Large intestine (tissue), 3 donors: ENCODE measurements at regions not wholly inside any gene's neighbourhood (a gene's known extent, or its start where the extent isn't known, plus 50 kb on each side); places are given as distances from the start of the nearest gene placed in this dataset.
A peak's percentile ranks its signal among the peaks of the same experiment; 100 is the strongest.
"Not testable (repeated sequence)": the region's sequence is repeated elsewhere in the genome, so short reads cannot be mapped to it uniquely, and the experiment has no call there.

Experiments used
- DNase-seq, 2 donors: peaks; one replicate each; pipeline versions ENCODE4 v3.0.0 to v3.0.0-alpha.2; 2013
- H3K27ac ChIP-seq: one replicate; pipeline ENCODE4 v1.5.1; 2013; ENCODE audit warnings: low read length
- H3K27me3 ChIP-seq: 2 replicates; pipeline ENCODE4 v1.6.1; 2013; ENCODE audit warnings: low read length; ENCODE audit not compliant: control insufficient read depth, insufficient read depth
- H3K36me3 ChIP-seq: 2 replicates; pipeline ENCODE4 v1.6.1; 2013; ENCODE audit warnings: low read length; ENCODE audit not compliant: control insufficient read depth, insufficient read depth
- H3K4me1 ChIP-seq: one replicate; pipeline ENCODE4 v1.6.1; 2013; ENCODE audit warnings: low read length; ENCODE audit not compliant: control insufficient read depth, insufficient read depth
- H3K4me3 ChIP-seq: one replicate; pipeline ENCODE4 v1.5.1; 2013; ENCODE audit warnings: low read length
- H3K9me3 ChIP-seq: one replicate; pipeline ENCODE4 v1.6.1; 2013; ENCODE audit warnings: mild to moderate bottlenecking, low read depth, low read length, moderate library complexity; ENCODE audit not compliant: control insufficient read depth
- WGBS: methylation state at CpG from one replicate; pipeline ENCODE4 v1.1.5; 2013; ENCODE audit warnings: low lambda C conversion rate; ENCODE audit not compliant: insufficient coverage; 5-methylcytosine and 5-hydroxymethylcytosine counted together

DNA sequence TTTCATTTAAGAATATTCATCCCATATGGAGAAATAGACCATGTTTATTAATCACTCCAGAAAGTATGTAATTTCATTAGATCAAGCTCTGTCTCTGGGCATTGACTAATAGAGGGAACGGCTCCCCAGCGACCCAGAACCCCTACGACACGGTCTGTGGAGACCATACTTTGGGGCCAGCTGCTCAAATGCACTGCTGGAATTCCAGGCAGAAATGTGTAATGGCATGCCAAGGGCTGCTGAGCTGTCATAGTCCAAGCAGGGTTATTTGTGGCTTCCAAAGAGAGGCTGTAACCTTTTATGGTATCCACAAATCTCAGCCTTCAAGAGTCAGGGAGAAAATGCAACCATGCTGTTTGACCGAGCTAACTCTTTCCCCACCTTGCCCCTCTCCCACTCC is 755.8 kb downstream of the DHX35 start:
- Histone ChIP-seq H3K36me3 (no peaks in the 10 kb centered on the region), H3K4me1 (no peaks in the 10 kb centered on the region), H3K4me3 (no peak overlapping the region), H3K27ac (no peak overlapping the region), H3K27me3 (no peaks in the 10 kb centered on the region), H3K9me3 (no peaks in the 10 kb centered on the region)
- no CpG with 5 or more reads among the region's 5 CpGs for WGBS
- DNase-seq: no peak

DNA sequence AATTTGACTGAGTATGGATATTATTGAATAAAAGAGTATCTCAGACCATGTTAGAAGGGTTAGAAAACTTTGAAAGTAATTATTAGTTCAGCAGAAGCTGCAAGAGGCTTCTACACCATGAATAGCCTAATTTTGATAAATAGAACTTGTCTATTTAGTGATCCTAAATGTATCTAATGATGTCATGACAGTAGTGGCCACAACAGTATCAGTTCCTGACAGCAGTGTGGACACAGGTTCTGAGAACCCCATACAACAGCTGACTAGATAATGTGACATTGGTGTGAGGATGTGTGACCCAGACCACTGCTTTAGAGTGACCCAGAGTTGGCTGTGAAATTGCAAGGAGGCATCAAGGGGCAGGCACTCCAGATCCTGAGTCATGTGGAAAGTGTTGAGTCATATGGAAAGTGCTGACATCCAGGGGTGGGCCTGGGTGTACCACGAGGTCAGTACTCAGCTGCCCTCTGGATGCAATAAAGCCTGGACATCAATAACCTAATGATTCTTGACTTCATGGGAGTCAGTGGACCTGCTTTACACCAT is 754.7 kb downstream of the DHX35 start:
- Histone ChIP-seq H3K27ac (no peak overlapping the region), H3K36me3 (no peaks in the 10 kb centered on the region), H3K9me3 (no peaks in the 10 kb centered on the region), H3K4me1 (no peaks in the 10 kb centered on the region), H3K27me3 (no peaks in the 10 kb centered on the region), H3K4me3 (no peak overlapping the region)
- no peak for DNase-seq
- WGBS: no CpG with 5 or more reads among the region's 1 CpG

GRCh38 chr20:39713076-39713840 is 751.1 kb downstream of the DHX35 start:
- Histone ChIP-seq H3K27ac (no peak overlapping the region), H3K4me3 (no peak overlapping the region), H3K27me3 (no peaks in the 10 kb centered on the region), H3K4me1 (no peaks in the 10 kb centered on the region), H3K36me3 (no peaks in the 10 kb centered on the region), H3K9me3 (no peaks in the 10 kb centered on the region)
- DNase-seq: no peak
- no CpG with 5 or more reads among the region's 4 CpGs for WGBS

DNA sequence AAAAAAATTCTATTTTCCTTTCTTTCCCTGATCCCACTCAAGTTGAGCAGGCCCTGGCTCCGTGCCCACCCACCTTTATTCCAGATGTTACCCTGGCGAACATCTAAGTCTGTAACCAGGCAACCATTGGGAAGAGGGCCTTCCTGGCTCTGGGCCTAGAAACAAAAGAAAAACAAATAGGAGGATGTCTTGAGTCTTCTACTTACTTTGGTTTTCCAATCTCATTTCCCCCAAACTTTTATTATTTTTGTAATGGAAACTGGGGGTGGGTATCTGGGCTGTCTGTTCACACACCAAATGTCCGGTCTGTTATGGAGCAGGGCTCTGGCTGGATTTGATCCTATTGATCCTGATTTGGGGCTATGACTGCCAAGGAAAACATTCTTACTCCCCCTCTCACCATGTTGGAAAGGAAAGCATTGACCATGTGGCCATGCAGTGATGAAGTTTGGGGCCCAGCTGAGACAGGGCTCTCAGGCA is 744.1 kb downstream of the DHX35 start:
- WGBS: no CpG with 5 or more reads among the region's 3 CpGs
- Histone ChIP-seq H3K27me3 (no peaks in the 10 kb centered on the region), H3K36me3 (no peaks in the 10 kb centered on the region), H3K9me3 (no peaks in the 10 kb centered on the region), H3K4me1 (no peaks in the 10 kb centered on the region), H3K4me3 (no peak overlapping the region), H3K27ac (no peak overlapping the region)
- DNase-seq: peak in 1 of 2 donors; percentile 23

- Histone ChIP-seq H3K4me3 (no peak overlapping the region), H3K27me3 (no peaks in the 10 kb centered on the region), H3K9me3 (no peaks in the 10 kb centered on the region), H3K4me1 (no peaks in the 10 kb centered on the region), H3K36me3 (no peaks in the 10 kb centered on the region), H3K27ac (no peak overlapping the region)
- DNase-seq: no peak
- no CpG with 5 or more reads among the region's 3 CpGs for WGBS
Observed at GRCh38 chr20:39705032-39705431, 742.9 kb downstream of the DHX35 start.

- not testable (repeated sequence) for H3K4me1 ChIP-seq, H3K4me3 ChIP-seq, H3K27me3 ChIP-seq, DNase-seq, H3K9me3 ChIP-seq, H3K36me3 ChIP-seq, H3K27ac ChIP-seq
- 100% methylated on average over 1 of the region's 3 CpGs for WGBS
Observed at GRCh38 chr20:39703357-39703756, 741.2 kb downstream of the DHX35 start.

DNA sequence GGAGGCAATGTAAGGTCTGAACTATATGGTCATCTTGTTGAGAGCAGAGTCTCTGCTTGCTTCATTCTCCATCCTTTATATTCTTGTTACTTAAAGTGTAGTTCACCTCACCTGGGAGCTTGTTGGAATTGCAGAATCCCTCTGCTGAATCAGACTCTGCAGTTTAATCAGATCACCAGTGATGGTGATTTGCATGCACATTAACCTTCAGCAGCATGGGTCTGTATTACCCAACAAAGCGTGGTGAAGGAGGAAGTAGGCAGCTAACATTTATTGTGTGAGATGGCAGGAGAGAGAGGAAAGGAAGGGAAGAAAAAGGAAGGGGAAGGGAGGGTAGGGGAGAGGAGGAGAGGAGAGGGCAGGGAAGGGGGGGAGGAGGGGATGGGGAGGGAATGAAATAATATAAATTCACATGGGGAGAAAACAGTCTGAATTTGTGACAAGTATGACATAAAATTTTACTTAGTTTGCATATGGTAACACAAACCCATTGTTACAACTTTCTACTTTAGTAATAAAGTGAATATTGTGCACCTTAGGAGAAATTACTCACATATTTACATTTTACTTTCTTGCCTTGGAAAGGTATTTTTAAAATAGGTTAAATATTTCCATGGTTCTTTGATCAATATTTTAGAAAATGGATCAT is 740.7 kb downstream of the DHX35 start:
- WGBS: no CpG with 5 or more reads among the region's 1 CpG
- H3K27me3 ChIP-seq: no peaks in the 10 kb centered on the region
- DNase-seq: no peak
- H3K9me3 ChIP-seq: no peaks in the 10 kb centered on the region
- no peaks in the 10 kb centered on the region for H3K4me1 ChIP-seq
- no peak overlapping the region for H3K4me3 ChIP-seq
- no peaks in the 10 kb centered on the region for H3K36me3 ChIP-seq
- no peak overlapping the region for H3K27ac ChIP-seq

DNA sequence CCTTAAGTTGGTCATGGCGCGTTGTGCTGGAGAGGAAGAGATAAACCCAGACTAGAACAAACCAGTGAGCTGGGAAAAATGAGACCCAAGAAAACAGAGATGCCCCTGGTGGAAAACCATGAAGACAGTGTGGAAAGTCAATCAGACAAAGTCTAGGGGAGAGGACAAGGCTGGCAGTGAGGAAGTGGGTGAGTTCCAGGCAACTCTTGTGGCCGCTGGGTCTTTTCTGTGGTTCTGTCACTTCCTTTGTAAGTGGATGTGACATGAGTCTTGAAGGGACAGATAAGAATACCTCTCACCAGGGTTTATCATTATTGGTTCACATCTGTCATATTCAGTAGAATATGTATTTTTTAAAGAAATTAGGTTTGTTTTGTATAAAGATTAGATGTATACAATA is 738.4 kb downstream of the DHX35 start:
- Histone ChIP-seq H3K9me3 (no peaks in the 10 kb centered on the region), H3K27ac (no peak overlapping the region), H3K4me3 (no peak overlapping the region), H3K36me3 (no peaks in the 10 kb centered on the region), H3K27me3 (no peaks in the 10 kb centered on the region), H3K4me1 (no peaks in the 10 kb centered on the region)
- 86% methylated on average over 1 of the region's 3 CpGs for WGBS
- DNase-seq: no peak

- WGBS: no CpG with 5 or more reads among the region's 2 CpGs
- H3K27me3 ChIP-seq: no peaks in the 10 kb centered on the region
- H3K4me3 ChIP-seq: no peak overlapping the region
- DNase-seq: no peak
- H3K4me1 ChIP-seq: no peaks in the 10 kb centered on the region
- no peak overlapping the region for H3K27ac ChIP-seq
- no peaks in the 10 kb centered on the region for H3K36me3 ChIP-seq
- H3K9me3 ChIP-seq: no peaks in the 10 kb centered on the region
Observed at GRCh38 chr20:39699166-39699725, 737.1 kb downstream of the DHX35 start.

- H3K4me3 ChIP-seq: no peak overlapping the region
- H3K27ac ChIP-seq: no peak overlapping the region
- no CpG with 5 or more reads among the region's 1 CpG for WGBS
- H3K36me3 ChIP-seq: no peaks in the 10 kb centered on the region
- no peak for DNase-seq
- no peaks in the 10 kb centered on the region for H3K27me3 ChIP-seq
- H3K4me1 ChIP-seq: no peaks in the 10 kb centered on the region
- no peaks in the 10 kb centered on the region for H3K9me3 ChIP-seq
Observed at GRCh38 chr20:39698752-39699151, 736.6 kb downstream of the DHX35 start.
